ENCODE measurements at regions not wholly inside any gene's neighbourhood (a gene's known extent, or its start where the extent isn't known, plus 50 kb on each side); places are given as distances from the start of the nearest gene placed in this dataset.

GRCh38 chr6:81925201-81925600 lies 172.7 kb upstream of the TENT5A start:
- Histone ChIP-seq H3K4me3 (ENCODE audit: low read length) (no peak overlapping the region), H3K36me3 (replicated peaks; ENCODE audit: low read depth, low read length) (no peaks in the 10 kb centered on the region), H3K9me3 (ENCODE audit: insufficient read depth, low read length) (peaks cover 12% of the 10 kb centered on the region; the same call in 1 of the 2 replicates), H3K4me2 (ENCODE audit: low read length) (no peak overlapping the region), H3K9ac (ENCODE audit: low read length) (no peak overlapping the region), H3K27me3 (ENCODE audit: low read depth, low read length) (no peaks in the 10 kb centered on the region), H3K27ac (ENCODE audit: low read length) (no peak overlapping the region), H2AFZ (ENCODE audit: low read depth, low read length) (no peak overlapping the region), H4K20me1 (ENCODE audit: insufficient read depth, low read length) (no peaks in the 10 kb centered on the region), H3K4me1 (ENCODE audit: low read length) (no peaks in the 10 kb centered on the region), H3K79me2 (ENCODE audit: low read length) (no peaks in the 10 kb centered on the region)
- TF ChIP-seq, protein P1, sequence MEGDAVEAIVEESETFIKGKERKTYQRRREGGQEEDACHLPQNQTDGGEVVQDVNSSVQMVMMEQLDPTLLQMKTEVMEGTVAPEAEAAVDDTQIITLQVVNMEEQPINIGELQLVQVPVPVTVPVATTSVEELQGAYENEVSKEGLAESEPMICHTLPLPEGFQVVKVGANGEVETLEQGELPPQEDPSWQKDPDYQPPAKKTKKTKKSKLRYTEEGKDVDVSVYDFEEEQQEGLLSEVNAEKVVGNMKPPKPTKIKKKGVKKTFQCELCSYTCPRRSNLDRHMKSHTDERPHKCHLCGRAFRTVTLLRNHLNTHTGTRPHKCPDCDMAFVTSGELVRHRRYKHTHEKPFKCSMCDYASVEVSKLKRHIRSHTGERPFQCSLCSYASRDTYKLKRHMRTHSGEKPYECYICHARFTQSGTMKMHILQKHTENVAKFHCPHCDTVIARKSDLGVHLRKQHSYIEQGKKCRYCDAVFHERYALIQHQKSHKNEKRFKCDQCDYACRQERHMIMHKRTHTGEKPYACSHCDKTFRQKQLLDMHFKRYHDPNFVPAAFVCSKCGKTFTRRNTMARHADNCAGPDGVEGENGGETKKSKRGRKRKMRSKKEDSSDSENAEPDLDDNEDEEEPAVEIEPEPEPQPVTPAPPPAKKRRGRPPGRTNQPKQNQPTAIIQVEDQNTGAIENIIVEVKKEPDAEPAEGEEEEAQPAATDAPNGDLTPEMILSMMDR (IDR thresholded peaks at IDR 0.05; ENCODE audit: low read depth, low read length) = no peak
- no peak for TF ChIP-seq EZH2phosphoT487 (IDR thresholded peaks at IDR 0.05; ENCODE audit: low read depth)

GRCh38 chr6:81909981-81910900 lies 157.8 kb upstream of the TENT5A start:
- Histone ChIP-seq H2AFZ (ENCODE audit: low read depth, low read length) (no peak overlapping the region), H3K36me3 (replicated peaks; ENCODE audit: low read depth, low read length) (no peaks in the 10 kb centered on the region), H3K4me2 (ENCODE audit: low read length) (no peak overlapping the region), H3K9ac (ENCODE audit: low read length) (no peak overlapping the region), H3K4me1 (ENCODE audit: low read length) (peaks cover 22% of the 10 kb centered on the region), H3K27me3 (ENCODE audit: low read depth, low read length) (no peaks in the 10 kb centered on the region), H3K79me2 (ENCODE audit: low read length) (no peaks in the 10 kb centered on the region), H4K20me1 (ENCODE audit: insufficient read depth, low read length) (no peaks in the 10 kb centered on the region), H3K27ac (ENCODE audit: low read length) (no peak overlapping the region), H3K9me3 (ENCODE audit: insufficient read depth, low read length) (no peaks in the 10 kb centered on the region), H3K4me3 (ENCODE audit: low read length) (no peak overlapping the region)
- no peak for TF ChIP-seq EZH2phosphoT487 (IDR thresholded peaks at IDR 0.05; ENCODE audit: low read depth)
- TF ChIP-seq, protein P1 (IDR thresholded peaks at IDR 0.05; ENCODE audit: low read depth, low read length) = no peak

GRCh38 chr6:81909162-81909561 lies 156.7 kb upstream of the TENT5A start:
- TF ChIP-seq EZH2phosphoT487 (IDR thresholded peaks at IDR 0.05; ENCODE audit: low read depth) = no peak
- TF ChIP-seq, protein P1 (IDR thresholded peaks at IDR 0.05; ENCODE audit: low read depth, low read length) = no peak
- H3K9me3 ChIP-seq (ENCODE audit: insufficient read depth, low read length) = no peaks in the 10 kb centered on the region

DNA sequence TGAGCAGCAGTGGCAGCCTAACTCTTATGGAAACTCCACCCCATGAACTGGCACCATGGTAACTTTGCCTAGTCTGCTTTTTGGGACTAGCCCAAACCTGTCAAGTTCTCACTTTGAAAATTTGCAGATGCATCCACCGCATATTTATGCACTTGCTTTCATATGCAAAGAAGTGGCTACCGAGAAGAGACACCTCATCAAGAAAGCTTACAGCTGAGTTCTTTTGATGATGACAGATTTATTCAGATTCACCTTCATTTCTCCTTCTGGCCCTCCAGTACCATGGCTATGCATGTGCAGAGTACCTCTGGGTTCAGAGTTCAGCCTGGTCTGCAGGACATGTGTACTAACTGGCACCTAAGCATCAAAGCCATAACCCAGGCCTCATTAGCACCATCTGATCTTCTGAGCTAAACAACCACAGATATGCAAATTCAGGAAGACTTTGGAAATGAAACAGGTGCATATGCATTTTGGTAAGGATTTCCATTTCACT lies 154.3 kb upstream of the TENT5A start:
- Histone ChIP-seq H3K9ac (ENCODE audit: low read length) (no peak overlapping the region), H3K4me1 (ENCODE audit: low read length) (peaks cover 31% of the 10 kb centered on the region), H3K4me3 (ENCODE audit: low read length) (no peak overlapping the region), H4K20me1 (ENCODE audit: insufficient read depth, low read length) (no peaks in the 10 kb centered on the region), H2AFZ (ENCODE audit: low read depth, low read length) (peak overlapping the region; percentile 32), H3K27me3 (ENCODE audit: low read depth, low read length) (no peaks in the 10 kb centered on the region), H3K9me3 (ENCODE audit: insufficient read depth, low read length) (no peaks in the 10 kb centered on the region), H3K79me2 (ENCODE audit: low read length) (no peaks in the 10 kb centered on the region), H3K27ac (ENCODE audit: low read length) (peak overlapping the region; percentile 53; the same call in 1 of the 2 replicates), H3K36me3 (replicated peaks; ENCODE audit: low read depth, low read length) (no peaks in the 10 kb centered on the region), H3K4me2 (ENCODE audit: low read length) (peak overlapping the region; percentile 43)
- TF ChIP-seq, protein P1 (IDR thresholded peaks at IDR 0.05; ENCODE audit: low read depth, low read length) = no peak
- no peak for TF ChIP-seq EZH2phosphoT487 (IDR thresholded peaks at IDR 0.05; ENCODE audit: low read depth)

More at GRCh38 chr6:81909162-81909561, 156.7 kb upstream of the TENT5A start:
- peaks cover 22% of the 10 kb centered on the region for H3K4me1 ChIP-seq (ENCODE audit: low read length)
- H4K20me1 ChIP-seq (ENCODE audit: insufficient read depth, low read length) = no peaks in the 10 kb centered on the region
- no peaks in the 10 kb centered on the region for H3K27me3 ChIP-seq (ENCODE audit: low read depth, low read length)
- H3K79me2 ChIP-seq (ENCODE audit: low read length) = no peaks in the 10 kb centered on the region
- H3K27ac ChIP-seq (ENCODE audit: low read length) = no peak overlapping the region
- no peaks in the 10 kb centered on the region for H3K36me3 ChIP-seq (replicated peaks; ENCODE audit: low read depth, low read length)
- no peak overlapping the region for H3K4me2 ChIP-seq (ENCODE audit: low read length)
- H3K4me3 ChIP-seq (ENCODE audit: low read length) = no peak overlapping the region
- no peak overlapping the region for H2AFZ ChIP-seq (ENCODE audit: low read depth, low read length)
- H3K9ac ChIP-seq (ENCODE audit: low read length) = no peak overlapping the region
